NCI-H128 (cell line): ENCODE measurements at regions not wholly inside any gene's neighbourhood (a gene's known extent, or its start where the extent isn't known, plus 50 kb on each side); places are given as distances from the start of the nearest gene placed in this dataset.
"Not testable (repeated sequence)": the region's sequence is repeated elsewhere in the genome, so short reads cannot be mapped to it uniquely, and the experiment has no call there.

ENCODE experiments used
- DNase-seq: peaks from one replicate; lab custom pipeline; 2025; ENCODE audit not compliant: unreplicated experiment; lab: John Stamatoyannopoulos, UW

DNA sequence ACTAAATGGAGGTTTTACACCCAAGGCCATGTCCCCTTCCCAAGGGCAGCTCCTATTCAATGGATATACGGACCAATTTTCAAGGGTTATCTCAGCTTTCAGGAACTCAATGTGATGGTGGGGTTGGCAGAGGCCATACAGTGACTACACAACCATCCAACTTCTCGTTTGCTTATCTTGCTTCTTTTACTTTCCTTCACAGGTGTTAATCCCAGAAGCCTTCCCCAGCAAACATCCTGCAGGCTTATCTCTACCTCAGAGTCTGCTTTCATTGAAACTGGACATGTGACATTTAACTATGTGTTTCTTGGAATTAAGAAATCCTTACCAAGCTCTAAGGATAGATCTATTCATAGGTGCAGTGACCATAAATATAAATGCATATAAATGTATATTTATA lies 443.8 kb upstream of the CDH20 start:
- DNase-seq: no peak

GRCh38 chr18:60891936-60892335 lies 441.3 kb upstream of the CDH20 start:
- no peak for DNase-seq

DNA sequence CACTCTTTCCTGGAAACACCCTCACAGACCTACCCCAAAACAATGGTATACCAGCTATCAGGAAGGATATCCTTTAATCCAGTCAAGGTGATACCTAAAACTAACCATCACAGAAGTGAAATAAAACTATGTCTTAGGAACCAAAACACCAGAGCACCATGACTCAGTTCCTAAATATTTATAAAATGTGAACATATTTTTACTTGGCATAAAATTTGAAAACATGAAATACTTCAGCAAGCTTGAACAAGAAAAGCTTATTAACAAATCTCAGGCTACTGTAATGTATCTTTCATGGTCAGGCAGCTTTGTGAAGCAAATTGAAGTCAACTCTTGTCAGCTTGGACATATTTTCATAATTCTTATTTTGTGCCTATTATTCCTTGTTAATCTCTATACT lies 440.8 kb upstream of the CDH20 start:
- no peak for DNase-seq

GRCh38 chr18:60892855-60893254 lies 440.4 kb upstream of the CDH20 start:
- no peak for DNase-seq

DNA sequence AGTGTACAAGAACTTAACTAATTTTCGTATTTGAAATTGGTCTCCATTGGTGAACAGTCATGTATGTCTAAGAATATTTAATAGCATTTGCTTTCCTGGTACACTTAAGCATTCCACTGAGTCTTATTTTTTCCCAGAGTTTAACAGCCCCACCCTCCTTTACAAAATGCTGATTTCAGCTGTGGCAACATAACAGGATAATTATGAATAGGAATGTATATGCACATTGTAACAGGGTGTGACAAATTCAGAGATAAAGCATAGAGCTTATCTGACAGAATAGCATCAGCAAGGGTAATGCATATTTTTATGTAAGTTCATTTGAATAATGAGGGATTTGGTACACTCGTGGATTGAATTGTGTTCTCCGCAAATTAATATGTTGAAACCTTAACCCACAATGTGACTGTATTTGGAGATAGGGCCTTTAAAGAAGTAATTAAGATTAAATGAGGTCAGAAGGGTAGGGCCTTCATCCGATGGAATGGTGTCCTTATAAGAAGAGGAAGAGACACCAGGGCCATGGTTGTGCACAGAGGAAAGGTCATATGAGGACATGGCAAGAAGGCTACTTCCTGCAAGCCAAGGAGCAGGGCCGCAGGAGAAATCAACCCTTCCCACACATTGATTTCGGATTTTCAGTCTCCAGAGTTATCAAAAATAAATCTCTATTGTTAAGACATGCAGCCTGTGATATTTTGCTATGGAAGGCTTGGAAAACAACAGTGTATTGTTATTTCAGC lies 439.7 kb upstream of the CDH20 start:
- DNase-seq: no peak

DNA sequence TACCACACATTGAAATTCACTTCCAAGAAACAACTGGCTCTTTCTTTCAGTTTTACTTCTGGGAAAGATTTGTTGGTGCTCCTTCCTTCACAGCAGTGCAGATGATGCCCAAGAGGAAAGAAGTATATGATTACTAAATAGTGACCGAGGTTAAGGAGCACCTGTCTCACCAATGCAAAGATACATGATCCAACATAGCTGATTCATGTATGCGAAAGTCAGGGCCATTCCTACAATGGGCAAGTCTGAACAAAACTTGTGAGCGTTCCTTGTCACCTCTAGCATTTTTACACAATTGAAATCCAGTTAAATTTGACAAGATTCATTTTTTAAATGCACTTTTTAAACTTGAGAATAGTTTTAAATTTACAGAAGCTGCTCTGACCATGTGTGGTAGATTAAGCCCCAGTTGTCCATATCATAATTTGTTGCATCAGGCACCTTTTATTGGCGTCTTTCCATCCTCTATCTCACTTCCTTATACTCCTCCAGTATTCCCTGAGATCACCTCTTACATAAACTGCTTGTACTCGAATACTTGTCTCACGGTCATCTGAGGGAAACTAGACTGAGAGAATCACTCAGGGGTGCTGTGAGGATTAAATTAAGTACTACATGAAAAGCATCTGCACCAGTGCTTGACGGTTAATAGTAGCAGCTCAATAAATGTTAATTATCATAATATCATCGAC lies 438.8 kb upstream of the CDH20 start:
- DNase-seq: no peak

- DNase-seq: no peak
Measured at GRCh38 chr18:60895181-60895580, 438.0 kb upstream of the CDH20 start.

DNA sequence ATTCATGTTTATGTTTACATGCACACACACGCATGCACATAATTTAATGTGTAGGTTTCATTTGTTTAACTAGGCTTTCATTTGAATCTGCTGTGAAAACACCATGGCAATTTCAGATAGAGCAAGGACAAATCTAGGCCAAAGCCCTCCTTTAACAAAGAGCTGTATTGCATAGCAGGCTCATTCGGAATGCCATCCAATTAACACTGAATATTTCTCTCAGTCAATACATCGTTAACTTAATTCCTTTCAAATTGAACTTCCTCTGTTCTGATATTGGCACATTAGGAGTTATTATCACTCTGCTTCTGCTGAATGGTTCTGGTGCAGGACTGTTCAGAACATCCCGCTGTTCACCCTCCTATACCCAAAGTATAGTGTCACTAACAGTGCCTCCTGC lies 435.1 kb upstream of the CDH20 start:
- no peak for DNase-seq

DNA sequence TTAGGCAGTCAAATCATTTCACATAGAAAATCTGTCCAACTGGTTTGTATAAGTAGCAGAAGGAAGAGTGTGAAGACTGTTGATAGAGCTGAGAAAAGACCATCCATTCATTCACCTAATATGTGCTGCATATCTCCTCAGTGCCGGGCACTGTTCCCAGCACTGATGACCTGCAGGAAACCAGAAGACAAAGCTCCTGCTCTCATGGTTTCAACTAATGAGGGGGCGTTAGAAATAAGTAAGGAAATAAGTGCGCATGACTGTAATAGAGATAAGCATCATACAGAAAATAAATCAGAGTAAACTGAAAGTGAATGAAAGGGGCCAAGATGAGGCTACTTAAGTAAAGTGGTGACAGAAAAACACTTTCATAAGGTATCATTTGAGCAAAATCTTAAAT lies 427.5 kb upstream of the CDH20 start:
- no peak for DNase-seq

DNA sequence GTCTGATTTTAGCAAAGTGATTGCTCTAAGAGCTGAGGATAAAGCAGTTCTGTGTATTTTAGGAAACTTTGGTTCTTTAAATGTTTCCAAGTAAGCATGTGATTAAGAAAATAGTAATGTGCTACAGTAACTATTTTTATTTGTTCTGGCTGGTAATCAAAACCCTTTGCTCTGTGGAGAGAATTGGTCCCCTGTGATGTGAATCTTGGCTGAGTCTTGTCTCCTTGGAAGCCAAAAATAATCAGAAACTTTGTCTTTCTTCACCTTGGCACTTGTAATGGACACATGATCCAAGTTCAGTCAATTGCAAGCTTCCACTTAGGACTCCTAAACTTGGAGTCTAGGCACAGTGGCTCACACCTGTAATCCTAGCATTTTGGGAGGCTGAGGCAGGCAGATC lies 422.7 kb upstream of the CDH20 start:
- no peak for DNase-seq

- DNase-seq: no peak
Measured at GRCh38 chr18:60911504-60911903, 421.7 kb upstream of the CDH20 start.

- no peak for DNase-seq
Measured at GRCh38 chr18:60915160-60915559, 418.1 kb upstream of the CDH20 start.

- DNase-seq: not testable (repeated sequence)
Measured at GRCh38 chr18:60918862-60919261, 414.4 kb upstream of the CDH20 start.

DNA sequence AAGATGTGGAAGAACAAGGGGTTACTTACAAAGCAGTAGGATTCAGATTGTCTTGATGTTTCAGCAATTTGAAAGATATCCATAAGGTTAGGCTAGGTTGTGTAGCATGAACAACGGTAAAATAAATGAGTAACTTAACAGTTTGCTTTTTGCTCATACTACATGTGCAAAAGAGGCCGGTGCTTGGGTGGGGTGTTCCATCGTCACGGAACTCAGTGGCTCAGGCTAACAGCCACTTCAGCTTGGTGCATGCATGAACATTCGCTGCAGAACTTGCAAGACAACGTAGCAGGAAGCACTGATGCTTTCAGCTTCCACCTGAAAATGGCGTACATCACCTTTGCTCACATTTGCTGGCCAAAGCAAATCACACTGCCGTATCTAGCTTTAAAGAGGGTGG lies 407.3 kb upstream of the CDH20 start:
- no peak for DNase-seq

GRCh38 chr18:60929966-60930365 lies 403.3 kb upstream of the CDH20 start:
- no peak for DNase-seq

- DNase-seq: no peak
Measured at GRCh38 chr18:60935041-60935910, 398.0 kb upstream of the CDH20 start.

GRCh38 chr18:60936101-60936500 lies 397.1 kb upstream of the CDH20 start:
- DNase-seq: no peak

- DNase-seq: no peak
Measured at GRCh38 chr18:60943297-60943696, 389.9 kb upstream of the CDH20 start.

- DNase-seq: no peak
Measured at GRCh38 chr18:60950634-60951033, 382.6 kb upstream of the CDH20 start.

DNA sequence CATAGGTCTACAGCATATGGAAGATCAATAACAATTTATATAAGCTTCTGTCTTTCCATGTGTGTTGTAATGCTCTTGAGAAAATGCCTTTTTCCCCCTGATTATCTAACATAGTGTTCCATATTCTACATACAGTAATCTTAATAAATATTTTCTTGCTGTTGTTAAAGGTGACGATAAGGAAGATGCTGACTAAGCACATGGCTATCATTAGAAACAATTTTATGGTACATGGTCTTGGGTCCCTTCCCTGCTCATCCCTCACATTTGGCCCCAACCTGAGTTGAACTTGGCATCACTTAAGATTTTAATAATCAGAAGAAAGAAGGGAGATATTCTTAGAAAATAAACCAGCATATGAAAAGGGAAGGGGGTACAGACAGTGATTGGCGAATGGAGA lies 382.1 kb upstream of the CDH20 start:
- DNase-seq: no peak

DNA sequence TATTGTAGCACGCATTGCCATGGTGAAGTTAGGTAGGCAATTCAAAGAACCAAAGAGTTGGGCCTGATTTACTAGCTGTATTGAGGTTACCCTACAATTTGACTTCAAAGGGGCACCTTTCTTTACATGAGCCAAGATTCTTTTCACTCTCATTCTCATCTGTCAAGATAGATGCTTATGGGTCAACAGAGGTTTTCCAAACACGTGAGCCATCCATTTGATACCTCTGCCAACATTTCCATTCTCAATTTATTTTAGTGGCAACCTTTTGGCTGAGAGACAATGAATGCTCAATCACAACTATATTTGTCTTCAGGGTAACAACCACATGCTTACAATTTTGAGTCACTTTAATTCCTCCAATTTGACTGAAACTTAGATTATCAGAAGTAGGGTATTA lies 370.6 kb upstream of the CDH20 start:
- no peak for DNase-seq

- DNase-seq: no peak
Measured at GRCh38 chr18:60965856-60966255, 367.4 kb upstream of the CDH20 start.
